NCI-H128 (cell line): ENCODE measurements at regions not wholly inside any gene's neighbourhood (a gene's known extent, or its start where the extent isn't known, plus 50 kb on each side); places are given as distances from the start of the nearest gene placed in this dataset.

Experiments
- DNase-seq: peaks from one replicate; lab custom pipeline; 2025; ENCODE audit not compliant: unreplicated experiment; lab: John Stamatoyannopoulos, UW

DNA sequence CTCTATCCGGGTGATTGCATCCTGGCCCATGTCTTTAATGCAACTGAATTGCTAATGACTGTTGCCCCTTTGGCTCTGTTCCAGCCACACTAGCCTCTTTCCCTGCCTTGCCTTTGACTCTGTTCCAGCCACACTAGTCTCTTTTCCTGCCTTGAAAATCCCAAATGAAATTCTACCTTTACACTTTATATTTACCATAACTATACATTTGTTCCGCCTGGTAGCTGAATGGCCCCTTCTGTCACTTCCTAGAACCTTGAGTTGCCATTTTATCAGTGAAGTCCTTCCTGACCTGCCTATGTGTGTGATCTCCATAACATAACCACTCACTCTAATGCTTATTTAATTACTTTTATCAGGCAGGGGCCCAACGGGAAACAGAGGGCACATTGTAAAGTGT lies 1120.4 kb upstream of the WWC1 start:
- no peak for DNase-seq

- no peak for DNase-seq
These were observed 1113.7 kb upstream of the WWC1 start for GRCh38 chr5:167177736-167178135.

DNA sequence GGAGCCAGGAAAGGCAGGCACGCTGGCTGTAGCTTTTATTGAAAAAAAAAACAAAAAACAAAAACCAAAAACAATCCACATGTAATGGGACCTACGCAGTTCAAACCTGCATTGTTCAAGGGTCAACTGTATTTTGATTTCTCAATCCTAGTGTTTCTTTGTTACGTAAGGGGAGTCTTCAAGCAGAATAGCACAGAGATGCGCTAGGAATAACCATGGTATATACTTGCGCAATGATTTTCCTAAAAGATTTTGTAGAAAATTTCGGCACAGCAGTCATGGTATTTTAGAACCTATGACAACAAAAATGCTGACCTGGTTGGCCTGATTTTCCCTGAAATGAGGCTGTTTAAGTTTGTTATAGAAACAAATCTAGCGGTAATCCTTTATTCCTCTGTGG lies 1110.5 kb upstream of the WWC1 start:
- DNase-seq: no peak

GRCh38 chr5:167205881-167206280 lies 1085.6 kb upstream of the WWC1 start:
- no peak for DNase-seq

- DNase-seq: no peak
These were observed 1084.4 kb upstream of the WWC1 start for GRCh38 chr5:167207081-167207480.

- DNase-seq: no peak
These were observed 1082.5 kb upstream of the WWC1 start for GRCh38 chr5:167208911-167209310.

DNA sequence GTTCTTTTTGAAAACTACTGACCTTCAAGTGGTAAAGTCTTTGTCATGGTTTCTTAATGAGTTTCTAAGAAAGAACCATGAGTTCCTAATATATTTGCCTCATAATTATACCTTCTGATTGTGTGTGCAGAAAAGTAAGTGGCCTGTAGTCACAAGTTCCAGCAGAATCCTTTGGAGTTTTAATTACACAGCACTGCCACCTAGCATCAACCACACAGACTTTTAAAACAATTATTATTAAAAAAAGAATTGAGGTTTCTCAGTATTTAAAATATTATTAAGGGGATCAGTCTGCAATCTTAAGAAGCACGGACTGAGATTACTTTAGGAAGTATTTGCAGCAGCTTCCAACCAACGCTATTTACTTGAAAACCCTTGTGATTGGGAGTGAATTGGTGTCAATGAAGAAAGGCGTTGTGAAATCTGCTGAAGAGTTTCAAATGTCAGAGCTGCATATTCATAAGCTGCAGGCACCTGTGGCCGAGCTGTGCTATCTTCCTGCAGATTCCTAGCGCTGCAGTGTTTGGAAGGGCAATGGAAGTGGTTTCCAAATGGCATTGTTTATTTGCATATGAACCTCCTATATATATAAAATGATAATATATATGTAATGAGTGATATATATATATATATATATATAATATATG lies 1074.2 kb upstream of the WWC1 start:
- DNase-seq: no peak

DNA sequence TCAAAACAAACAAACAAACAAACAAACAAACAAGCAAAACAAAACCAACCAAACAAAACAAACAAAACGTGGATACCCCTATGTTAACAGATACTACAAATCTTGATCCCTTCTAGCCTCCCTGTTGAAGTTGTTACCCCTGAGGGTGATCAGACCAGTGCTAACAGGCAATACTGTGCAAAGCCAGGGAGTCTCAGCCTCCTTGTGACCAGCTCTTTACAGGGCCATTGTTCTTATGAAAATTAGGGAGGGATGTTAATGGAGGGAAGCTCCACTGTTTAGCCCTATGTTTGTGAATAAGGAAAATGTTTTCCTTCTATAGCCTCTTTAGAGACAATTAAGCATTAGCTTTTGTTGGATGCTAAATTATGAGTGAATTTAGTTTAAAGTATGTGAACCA lies 1072.1 kb upstream of the WWC1 start:
- DNase-seq: no peak

DNA sequence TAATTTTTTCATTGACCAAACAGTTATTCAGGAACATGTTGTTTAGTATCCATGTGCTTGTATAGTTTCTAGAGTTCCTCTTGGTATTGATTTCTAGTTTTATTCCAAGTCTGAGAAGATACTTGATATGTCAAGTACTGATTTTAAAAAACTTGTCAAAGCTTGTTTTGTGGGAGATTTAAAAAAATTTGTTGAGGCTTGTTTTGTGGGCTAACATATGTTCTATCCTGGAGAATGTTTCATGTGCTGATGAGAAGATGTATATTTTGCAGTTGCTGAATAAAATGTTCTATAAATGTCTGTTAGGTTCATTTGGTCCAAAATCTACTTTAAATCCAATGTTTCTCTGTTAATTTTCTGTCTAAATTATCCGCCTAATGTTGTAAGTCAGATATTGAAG lies 1065.1 kb upstream of the WWC1 start:
- no peak for DNase-seq

GRCh38 chr5:167228134-167228533 lies 1063.3 kb upstream of the WWC1 start:
- no peak for DNase-seq

DNA sequence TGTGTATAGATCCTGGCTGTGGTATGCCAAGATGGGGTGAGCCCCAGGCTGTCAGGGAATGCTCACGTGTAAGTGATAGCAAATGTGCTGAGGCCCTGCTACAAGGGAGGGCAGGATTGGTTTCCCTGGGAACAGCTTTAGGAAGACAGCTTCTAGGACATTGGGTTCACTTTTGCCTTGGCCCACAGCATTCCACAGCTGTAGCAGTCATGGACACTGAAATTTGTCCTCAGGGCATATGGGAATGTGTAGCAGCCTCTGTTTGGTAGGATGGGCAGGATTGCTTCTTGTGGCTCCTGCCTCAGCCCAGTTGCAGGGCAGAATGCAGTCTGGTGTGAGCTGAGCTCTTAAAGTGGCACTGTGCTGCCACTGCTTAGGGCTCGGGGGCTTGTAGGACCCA lies 1061.7 kb upstream of the WWC1 start:
- DNase-seq: no peak

GRCh38 chr5:167230414-167230813 lies 1061.0 kb upstream of the WWC1 start:
- DNase-seq: no peak

GRCh38 chr5:167232675-167233311 lies 1058.7 kb upstream of the WWC1 start:
- DNase-seq: no peak

DNA sequence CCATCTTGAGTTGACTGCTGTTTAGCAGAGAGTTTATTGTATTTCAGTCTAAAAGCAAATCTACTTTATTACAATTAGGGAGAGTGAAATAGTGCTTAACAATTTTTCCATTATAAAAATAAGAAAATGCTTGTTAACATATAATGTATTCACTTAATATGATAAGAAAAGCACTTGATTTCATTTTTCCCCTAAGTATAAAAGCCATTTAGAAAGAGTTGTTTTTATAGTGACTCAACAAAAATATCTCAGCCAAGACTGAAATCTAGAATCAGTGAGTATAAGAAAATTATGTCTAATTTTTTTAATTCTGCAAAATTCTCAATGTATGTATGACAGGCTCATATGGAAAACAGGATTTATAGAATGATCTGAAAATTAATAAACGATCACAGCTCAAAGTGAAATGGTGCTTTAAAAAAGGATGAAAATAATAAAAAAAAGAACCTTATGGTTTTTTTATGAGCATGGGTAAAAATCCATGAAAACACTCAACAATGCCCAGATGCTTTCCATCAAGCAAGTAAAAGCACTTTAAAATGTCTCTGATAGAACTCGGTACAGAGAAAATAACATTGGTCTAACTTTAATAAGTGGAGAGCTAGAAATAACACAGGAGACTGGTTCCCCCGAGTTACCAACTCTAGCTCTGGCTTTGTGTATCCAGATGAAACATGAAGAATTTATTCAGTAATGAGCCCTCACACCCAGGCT lies 1057.8 kb upstream of the WWC1 start:
- DNase-seq: no peak

DNA sequence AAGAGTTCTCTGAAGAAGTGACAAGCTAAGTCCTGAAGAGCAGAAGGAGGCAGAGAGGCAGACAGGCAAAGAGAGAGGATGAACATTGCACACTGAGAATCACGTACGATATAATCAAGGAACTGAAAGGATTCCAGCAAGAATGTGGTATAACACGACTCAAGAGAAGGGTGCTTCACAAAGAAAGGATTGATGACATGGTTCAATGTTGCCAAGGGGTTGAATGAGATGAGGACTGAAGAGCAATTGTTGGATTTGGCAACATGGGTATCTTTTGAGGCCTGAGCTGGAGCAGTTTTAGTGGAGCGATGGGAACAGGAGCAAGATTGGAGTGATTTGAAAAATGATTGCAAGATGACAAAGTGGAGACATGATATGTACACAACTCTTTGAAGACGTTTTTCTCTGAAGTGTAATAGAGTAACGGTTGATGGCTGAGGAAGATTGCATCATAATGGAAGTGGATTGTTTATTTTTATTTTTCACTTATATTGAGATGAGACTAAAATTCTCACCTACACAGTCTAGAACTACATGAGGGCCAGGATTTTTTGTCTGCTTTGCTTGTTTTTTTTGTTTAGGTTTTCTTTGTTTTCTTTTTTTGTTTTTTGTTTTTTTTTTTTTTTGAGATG lies 1049.9 kb upstream of the WWC1 start:
- DNase-seq: no peak

GRCh38 chr5:167242701-167243100 lies 1048.7 kb upstream of the WWC1 start:
- no peak for DNase-seq

DNA sequence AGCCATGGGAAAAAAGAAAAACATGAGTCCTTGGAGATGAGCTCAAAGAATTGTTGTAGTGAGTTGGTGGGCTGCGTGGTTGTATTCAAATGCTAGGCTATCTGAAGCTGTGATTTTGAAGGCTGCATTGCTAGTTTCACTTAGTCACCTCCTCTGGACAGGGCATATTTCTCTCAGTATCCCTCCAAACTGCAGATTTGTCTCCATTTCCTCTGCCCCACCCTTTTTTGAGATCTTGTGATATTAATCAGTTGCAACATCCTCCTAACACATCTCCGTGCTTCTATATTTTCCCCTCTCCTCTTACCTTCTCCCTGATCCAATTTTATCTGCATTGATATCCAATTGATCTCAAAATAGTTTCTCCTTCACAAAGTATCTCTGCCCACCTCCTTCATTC lies 1048.0 kb upstream of the WWC1 start:
- DNase-seq: no peak

GRCh38 chr5:167244583-167244982 lies 1046.9 kb upstream of the WWC1 start:
- no peak for DNase-seq

GRCh38 chr5:167245868-167246267 lies 1045.6 kb upstream of the WWC1 start:
- DNase-seq: no peak

DNA sequence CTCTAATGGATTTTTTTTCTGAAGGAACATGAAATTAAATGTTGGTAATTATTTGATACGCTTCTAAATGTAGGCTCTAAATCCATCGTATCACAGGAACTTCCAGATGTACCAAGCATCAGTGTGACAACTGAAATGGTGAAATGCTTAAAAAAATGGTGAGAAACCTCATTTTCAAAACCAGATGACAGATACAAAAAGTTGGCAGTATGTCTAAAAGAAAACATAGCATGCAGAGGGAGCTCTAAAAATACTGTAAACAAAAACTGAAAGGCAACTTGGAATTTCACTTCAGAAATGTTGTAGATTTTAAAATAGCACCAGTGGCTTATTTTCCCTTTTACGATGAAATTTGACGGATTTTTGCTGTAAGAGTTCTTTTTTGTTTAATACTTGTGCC lies 1043.6 kb upstream of the WWC1 start:
- DNase-seq: no peak

GRCh38 chr5:167248257-167248656 lies 1043.2 kb upstream of the WWC1 start:
- DNase-seq: no peak

DNA sequence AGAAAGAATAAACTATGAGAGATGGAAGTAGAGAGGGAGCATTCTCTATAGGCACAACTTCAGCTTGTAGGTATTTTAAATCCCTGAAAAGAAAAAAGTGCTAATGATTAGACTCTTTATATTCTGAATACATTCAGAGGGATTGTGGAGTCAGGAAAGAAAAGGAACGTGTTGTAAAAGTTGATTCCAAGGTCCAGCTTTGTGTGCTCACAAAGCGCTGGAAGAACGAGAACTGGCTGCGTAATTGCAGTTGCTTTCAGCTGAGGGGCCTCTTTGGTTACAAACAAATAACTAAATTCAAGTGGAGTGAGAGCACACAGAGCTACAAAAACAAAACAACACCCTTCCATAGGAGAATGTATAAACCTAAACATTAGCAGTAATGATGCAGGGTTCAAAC lies 1040.4 kb upstream of the WWC1 start:
- DNase-seq: no peak
